GM12872 (cell line): ENCODE measurements at regions not wholly inside any gene's neighbourhood (a gene's known extent, or its start where the extent isn't known, plus 50 kb on each side); places are given as distances from the start of the nearest gene placed in this dataset.

Source experiments
- TF ChIP-seq, protein P1 (sequence below): IDR thresholded peaks from 3 replicates; pipeline ENCODE4 v1.5.1; 2011; ENCODE audit warnings: low read depth, mild to moderate bottlenecking, low read length, moderate library complexity; ENCODE audit not compliant: insufficient read depth

DNA sequence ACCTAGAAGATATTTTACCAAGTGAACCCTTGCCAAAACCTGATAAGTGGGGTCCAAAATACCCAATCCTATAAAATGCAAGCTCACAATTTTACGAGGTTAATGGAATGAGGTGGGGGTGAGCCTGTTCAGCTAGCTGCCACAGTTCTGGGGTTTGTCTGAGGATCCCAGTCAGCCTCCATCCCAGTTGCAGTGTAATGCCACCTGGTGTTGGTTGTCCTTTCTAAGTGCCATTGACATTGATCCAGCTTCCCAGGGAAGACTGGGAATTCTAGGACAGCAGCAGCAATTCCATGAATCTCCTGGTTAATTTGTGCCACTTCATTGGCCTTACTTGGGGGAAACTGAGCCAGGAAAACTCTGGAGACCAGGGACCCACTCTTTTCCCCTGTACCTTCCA, 298.3 kb downstream of the RWDD3 start:
- TF ChIP-seq, protein P1, sequence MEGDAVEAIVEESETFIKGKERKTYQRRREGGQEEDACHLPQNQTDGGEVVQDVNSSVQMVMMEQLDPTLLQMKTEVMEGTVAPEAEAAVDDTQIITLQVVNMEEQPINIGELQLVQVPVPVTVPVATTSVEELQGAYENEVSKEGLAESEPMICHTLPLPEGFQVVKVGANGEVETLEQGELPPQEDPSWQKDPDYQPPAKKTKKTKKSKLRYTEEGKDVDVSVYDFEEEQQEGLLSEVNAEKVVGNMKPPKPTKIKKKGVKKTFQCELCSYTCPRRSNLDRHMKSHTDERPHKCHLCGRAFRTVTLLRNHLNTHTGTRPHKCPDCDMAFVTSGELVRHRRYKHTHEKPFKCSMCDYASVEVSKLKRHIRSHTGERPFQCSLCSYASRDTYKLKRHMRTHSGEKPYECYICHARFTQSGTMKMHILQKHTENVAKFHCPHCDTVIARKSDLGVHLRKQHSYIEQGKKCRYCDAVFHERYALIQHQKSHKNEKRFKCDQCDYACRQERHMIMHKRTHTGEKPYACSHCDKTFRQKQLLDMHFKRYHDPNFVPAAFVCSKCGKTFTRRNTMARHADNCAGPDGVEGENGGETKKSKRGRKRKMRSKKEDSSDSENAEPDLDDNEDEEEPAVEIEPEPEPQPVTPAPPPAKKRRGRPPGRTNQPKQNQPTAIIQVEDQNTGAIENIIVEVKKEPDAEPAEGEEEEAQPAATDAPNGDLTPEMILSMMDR, result no peak

- TF ChIP-seq, protein P1, result no peak
These were observed 301.0 kb downstream of the RWDD3 start for GRCh38 chr1:95534985-95535384.

DNA sequence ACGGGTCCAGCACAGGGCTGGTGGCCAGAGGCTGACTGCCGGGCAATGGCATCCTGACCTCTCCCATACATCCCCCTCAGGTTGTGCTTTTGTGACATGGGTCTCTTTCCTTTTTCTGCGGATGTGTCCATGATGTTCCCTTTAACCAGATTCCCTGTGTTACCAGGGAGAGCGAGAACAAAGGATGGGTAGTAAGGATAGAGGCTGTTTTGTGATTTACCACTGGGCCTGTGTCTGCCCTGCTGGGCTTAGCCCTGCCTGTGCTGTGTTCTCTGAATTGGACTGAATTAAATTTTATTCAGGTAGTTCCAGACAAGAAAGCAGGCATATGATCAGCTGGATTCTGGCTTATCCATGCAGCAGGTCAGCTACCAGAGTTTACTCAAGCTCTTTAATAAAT, 301.6 kb downstream of the RWDD3 start:
- TF ChIP-seq, protein P1, result no peak

- TF ChIP-seq, protein P1, result no peak
These were observed 302.5 kb downstream of the RWDD3 start for GRCh38 chr1:95536501-95536900.

- TF ChIP-seq, protein P1, result no peak
These were observed 303.2 kb downstream of the RWDD3 start for GRCh38 chr1:95537176-95537575.

DNA sequence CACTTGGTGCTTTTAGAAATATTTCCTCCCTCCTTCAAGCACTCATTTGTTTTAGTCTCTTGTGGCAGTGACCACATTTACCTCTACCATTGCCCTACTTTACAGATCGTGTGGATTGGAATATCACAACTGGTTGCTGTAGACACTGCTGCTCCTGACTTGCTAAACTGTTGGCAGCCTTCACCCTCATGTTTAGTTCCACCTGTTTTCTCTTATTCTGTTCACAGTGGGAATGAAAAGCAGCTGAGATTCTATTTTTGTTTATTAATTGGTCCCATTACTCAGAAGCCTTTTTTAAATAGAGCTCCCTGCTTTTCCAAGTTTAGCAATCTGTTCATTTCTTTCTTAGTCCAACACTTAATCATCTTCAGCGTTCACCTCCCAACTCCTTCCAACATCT, 308.9 kb downstream of the RWDD3 start:
- TF ChIP-seq, protein P1, result no peak

GRCh38 chr1:95547005-95547404, 313.0 kb downstream of the RWDD3 start:
- TF ChIP-seq, protein P1, result no peak

DNA sequence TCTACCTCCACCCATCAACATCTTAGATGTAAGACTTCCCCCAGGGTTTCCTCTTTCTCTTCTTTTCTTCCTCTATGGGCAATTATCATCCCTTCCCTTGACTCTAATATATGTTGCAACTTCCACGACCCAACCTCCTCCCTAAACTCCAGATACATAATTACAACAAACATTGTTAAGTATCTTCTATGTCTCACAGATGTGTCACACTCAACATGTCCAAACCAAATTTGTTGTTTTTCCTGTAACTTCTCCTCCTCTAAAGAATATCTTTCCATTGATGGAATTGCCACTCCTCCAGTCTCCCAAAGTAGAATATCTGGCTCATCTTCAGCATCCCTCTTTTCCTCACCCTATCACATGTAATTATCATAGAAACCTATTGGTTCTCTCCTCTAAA, 314.2 kb downstream of the RWDD3 start:
- TF ChIP-seq, protein P1, result no peak
